Stimulated activated memory B cell treated with anti-CD40 and anti-IgM and Interleukin-4, amounts not matched to agents 10 μg/mL and 1 μg/mL and 100 μg/mL, for 72 hours (primary cell): ENCODE measurements at regions not wholly inside any gene's neighbourhood (a gene's known extent, or its start where the extent isn't known, plus 50 kb on each side); places are given as distances from the start of the nearest gene placed in this dataset.

Experiments
- ATAC-seq: fragments of 150-1000 bp; cut with Tn5 transposase; 2 replicates; pipeline ENCODE4 v1.10.0; 2021
- H3K27ac Mint-ChIP-seq: one replicate; pipeline ENCODE4 v1.8.0; 2022; ENCODE audit warnings: mild to moderate bottlenecking, mixed read lengths
- H3K27me3 Mint-ChIP-seq: one replicate; pipeline ENCODE4 v1.8.0; 2022; ENCODE audit warnings: mixed read lengths
- H3K36me3 Mint-ChIP-seq: one replicate; pipeline ENCODE4 v1.8.0; 2022; ENCODE audit warnings: mixed read lengths
- H3K4me1 Mint-ChIP-seq: one replicate; pipeline ENCODE4 v1.8.0; 2022; ENCODE audit warnings: mixed read lengths
- H3K4me3 Mint-ChIP-seq: one replicate; pipeline ENCODE4 v1.8.0; 2022; ENCODE audit warnings: mild to moderate bottlenecking, moderate library complexity, mixed read lengths
- H3K9me3 Mint-ChIP-seq: one replicate; pipeline ENCODE4 v1.8.0; 2022; ENCODE audit warnings: mixed read lengths

GRCh38 chr6:98581705-98582104, 252.7 kb upstream of the POU3F2 start:
- Mint-ChIP-seq H3K4me3 (no peak overlapping the region), H3K9me3 (no peaks in the 10 kb centered on the region), H3K27ac (no peak overlapping the region), H3K36me3 (no peaks in the 10 kb centered on the region), H3K4me1 (no peaks in the 10 kb centered on the region), H3K27me3 (no peaks in the 10 kb centered on the region)
- no peak for ATAC-seq

- Mint-ChIP-seq H3K9me3 (no peaks in the 10 kb centered on the region), H3K27ac (no peak overlapping the region), H3K36me3 (no peaks in the 10 kb centered on the region), H3K27me3 (no peaks in the 10 kb centered on the region), H3K4me1 (no peaks in the 10 kb centered on the region), H3K4me3 (no peak overlapping the region)
- ATAC-seq, result no peak
Measured at GRCh38 chr6:98583506-98583905, 250.9 kb upstream of the POU3F2 start.

- Mint-ChIP-seq H3K27ac (no peak overlapping the region), H3K4me3 (no peak overlapping the region), H3K9me3 (no peaks in the 10 kb centered on the region), H3K27me3 (no peaks in the 10 kb centered on the region), H3K4me1 (no peaks in the 10 kb centered on the region), H3K36me3 (no peaks in the 10 kb centered on the region)
- no peak for ATAC-seq
Measured at GRCh38 chr6:98586163-98586562, 248.2 kb upstream of the POU3F2 start.

GRCh38 chr6:98587555-98587954, 246.8 kb upstream of the POU3F2 start:
- H3K27ac Mint-ChIP-seq, result no peak overlapping the region
- no peak for ATAC-seq
- H3K27me3 Mint-ChIP-seq, result no peaks in the 10 kb centered on the region
- no peaks in the 10 kb centered on the region for H3K9me3 Mint-ChIP-seq
- H3K4me1 Mint-ChIP-seq, result no peaks in the 10 kb centered on the region
- no peaks in the 10 kb centered on the region for H3K36me3 Mint-ChIP-seq
- no peak overlapping the region for H3K4me3 Mint-ChIP-seq

- Mint-ChIP-seq H3K9me3 (no peaks in the 10 kb centered on the region), H3K4me3 (no peak overlapping the region), H3K27me3 (no peaks in the 10 kb centered on the region), H3K4me1 (no peaks in the 10 kb centered on the region), H3K27ac (no peak overlapping the region), H3K36me3 (no peaks in the 10 kb centered on the region)
- ATAC-seq, result no peak
Measured at GRCh38 chr6:98589536-98589935, 244.8 kb upstream of the POU3F2 start.

GRCh38 chr6:98590136-98590681, 244.2 kb upstream of the POU3F2 start:
- H3K27me3 Mint-ChIP-seq, result no peaks in the 10 kb centered on the region
- H3K4me1 Mint-ChIP-seq, result no peaks in the 10 kb centered on the region
- no peaks in the 10 kb centered on the region for H3K36me3 Mint-ChIP-seq
- no peaks in the 10 kb centered on the region for H3K9me3 Mint-ChIP-seq
- H3K4me3 Mint-ChIP-seq, result no peak overlapping the region
- ATAC-seq, result no peak
- no peak overlapping the region for H3K27ac Mint-ChIP-seq

- no peak overlapping the region for H3K27ac Mint-ChIP-seq
- H3K27me3 Mint-ChIP-seq, result no peaks in the 10 kb centered on the region
- no peak for ATAC-seq
- peaks cover 2% of the 10 kb centered on the region for H3K9me3 Mint-ChIP-seq
- H3K36me3 Mint-ChIP-seq, result no peaks in the 10 kb centered on the region
- H3K4me3 Mint-ChIP-seq, result no peak overlapping the region
- no peaks in the 10 kb centered on the region for H3K4me1 Mint-ChIP-seq
Measured at GRCh38 chr6:98590997-98591396, 243.4 kb upstream of the POU3F2 start.

GRCh38 chr6:98593676-98594075, 240.7 kb upstream of the POU3F2 start:
- no peaks in the 10 kb centered on the region for H3K27me3 Mint-ChIP-seq
- no peak for ATAC-seq
- peaks cover 4% of the 10 kb centered on the region for H3K9me3 Mint-ChIP-seq
- no peaks in the 10 kb centered on the region for H3K4me1 Mint-ChIP-seq
- H3K27ac Mint-ChIP-seq, result no peak overlapping the region
- no peaks in the 10 kb centered on the region for H3K36me3 Mint-ChIP-seq
- no peak overlapping the region for H3K4me3 Mint-ChIP-seq

GRCh38 chr6:98601716-98602115, 232.7 kb upstream of the POU3F2 start:
- Mint-ChIP-seq H3K4me3 (no peak overlapping the region), H3K4me1 (no peaks in the 10 kb centered on the region), H3K9me3 (no peaks in the 10 kb centered on the region), H3K36me3 (no peaks in the 10 kb centered on the region), H3K27me3 (no peaks in the 10 kb centered on the region), H3K27ac (no peak overlapping the region)
- ATAC-seq, result no peak

GRCh38 chr6:98605705-98606104, 228.7 kb upstream of the POU3F2 start:
- no peak for ATAC-seq
- H3K27ac Mint-ChIP-seq, result no peak overlapping the region

GRCh38 chr6:98627129-98627775, 207.1 kb upstream of the POU3F2 start:
- no peak overlapping the region for H3K27ac Mint-ChIP-seq
- no peaks in the 10 kb centered on the region for H3K36me3 Mint-ChIP-seq

More at GRCh38 chr6:98605705-98606104, 228.7 kb upstream of the POU3F2 start:
- no peaks in the 10 kb centered on the region for H3K4me1 Mint-ChIP-seq
- H3K4me3 Mint-ChIP-seq, result no peak overlapping the region
- no peaks in the 10 kb centered on the region for H3K9me3 Mint-ChIP-seq
- no peaks in the 10 kb centered on the region for H3K36me3 Mint-ChIP-seq
- H3K27me3 Mint-ChIP-seq, result no peaks in the 10 kb centered on the region

GRCh38 chr6:98633886-98634285, 200.5 kb upstream of the POU3F2 start:
- no peaks in the 10 kb centered on the region for H3K27me3 Mint-ChIP-seq
- H3K36me3 Mint-ChIP-seq, result no peaks in the 10 kb centered on the region
- no peak overlapping the region for H3K27ac Mint-ChIP-seq
- ATAC-seq, result no peak
- H3K9me3 Mint-ChIP-seq, result no peaks in the 10 kb centered on the region
- H3K4me1 Mint-ChIP-seq, result no peaks in the 10 kb centered on the region
- H3K4me3 Mint-ChIP-seq, result no peak overlapping the region

More at GRCh38 chr6:98627129-98627775, 207.1 kb upstream of the POU3F2 start:
- peaks cover 5% of the 10 kb centered on the region for H3K9me3 Mint-ChIP-seq
- no peak for ATAC-seq
- no peaks in the 10 kb centered on the region for H3K27me3 Mint-ChIP-seq
- no peak overlapping the region for H3K4me3 Mint-ChIP-seq
- H3K4me1 Mint-ChIP-seq, result no peaks in the 10 kb centered on the region

- Mint-ChIP-seq H3K27me3 (no peaks in the 10 kb centered on the region), H3K27ac (no peak overlapping the region)
- no peak for ATAC-seq
Measured at GRCh38 chr6:98634569-98634968, 199.8 kb upstream of the POU3F2 start.

GRCh38 chr6:98635191-98635590, 199.2 kb upstream of the POU3F2 start:
- Mint-ChIP-seq H3K27ac (no peak overlapping the region), H3K9me3 (no peaks in the 10 kb centered on the region), H3K4me1 (no peaks in the 10 kb centered on the region), H3K4me3 (no peak overlapping the region), H3K36me3 (no peaks in the 10 kb centered on the region), H3K27me3 (no peaks in the 10 kb centered on the region)
- ATAC-seq, result no peak

More at GRCh38 chr6:98634569-98634968, 199.8 kb upstream of the POU3F2 start:
- Mint-ChIP-seq H3K36me3 (no peaks in the 10 kb centered on the region), H3K9me3 (no peaks in the 10 kb centered on the region), H3K4me3 (no peak overlapping the region), H3K4me1 (no peaks in the 10 kb centered on the region)

- no peak overlapping the region for H3K4me3 Mint-ChIP-seq
- H3K4me1 Mint-ChIP-seq, result no peaks in the 10 kb centered on the region
- H3K9me3 Mint-ChIP-seq, result no peaks in the 10 kb centered on the region
- no peak for ATAC-seq
- H3K27ac Mint-ChIP-seq, result no peak overlapping the region
- no peaks in the 10 kb centered on the region for H3K27me3 Mint-ChIP-seq
- H3K36me3 Mint-ChIP-seq, result no peaks in the 10 kb centered on the region
Measured at GRCh38 chr6:98636941-98637340, 197.4 kb upstream of the POU3F2 start.

GRCh38 chr6:98639089-98639635, 195.2 kb upstream of the POU3F2 start:
- Mint-ChIP-seq H3K9me3 (no peaks in the 10 kb centered on the region), H3K4me3 (no peak overlapping the region), H3K27me3 (no peaks in the 10 kb centered on the region), H3K4me1 (no peaks in the 10 kb centered on the region), H3K27ac (no peak overlapping the region), H3K36me3 (no peaks in the 10 kb centered on the region)
- ATAC-seq, result no peak
